DND-41 (cell line): ENCODE measurements at regions not wholly inside any gene's neighbourhood (a gene's known extent, or its start where the extent isn't known, plus 50 kb on each side); places are given as distances from the start of the nearest gene placed in this dataset.

Experiments used
- CTCF ChIP-seq: IDR thresholded peaks from 2 replicates; pipeline ENCODE4 v1.5.1; 2012; ENCODE audit warnings: borderline replicate concordance, low read length, moderate library complexity, mild to moderate bottlenecking; ENCODE audit not compliant: poor library complexity, severe bottlenecking; ENCODE audit errors: extremely low read depth
- EZH2 ChIP-seq: IDR thresholded peaks from 3 replicates; pipeline ENCODE4 v1.6.1; 2012; ENCODE audit warnings: borderline replicate concordance, low read depth, mild to moderate bottlenecking, moderate library complexity, low read length, inconsistent platforms; ENCODE audit not compliant: severe bottlenecking

GRCh38 chr3:178930116-178930515 is 141.5 kb downstream of the ZMAT3 start:
- TF ChIP-seq CTCF (no peak), EZH2 (no peak)
